CD4-positive, alpha-beta T cell treated with Interleukin-17A for 4 hours (primary cell): ENCODE measurements at regions not wholly inside any gene's neighbourhood (a gene's known extent, or its start where the extent isn't known, plus 50 kb on each side); places are given as distances from the start of the nearest gene placed in this dataset.
A peak's percentile ranks its signal among the peaks of the same experiment; 100 is the strongest.
"Not testable (repeated sequence)": the region's sequence is repeated elsewhere in the genome, so short reads cannot be mapped to it uniquely, and the experiment has no call there.

Source experiments
- DNase-seq: peaks from one replicate; pipeline ENCODE4 v3.0.0-alpha.2; 2020; ENCODE audit warnings: mixed read lengths

GRCh38 chr5:108696951-108697715 is 50.6 kb upstream of the FER start:
- no peak for DNase-seq

DNA sequence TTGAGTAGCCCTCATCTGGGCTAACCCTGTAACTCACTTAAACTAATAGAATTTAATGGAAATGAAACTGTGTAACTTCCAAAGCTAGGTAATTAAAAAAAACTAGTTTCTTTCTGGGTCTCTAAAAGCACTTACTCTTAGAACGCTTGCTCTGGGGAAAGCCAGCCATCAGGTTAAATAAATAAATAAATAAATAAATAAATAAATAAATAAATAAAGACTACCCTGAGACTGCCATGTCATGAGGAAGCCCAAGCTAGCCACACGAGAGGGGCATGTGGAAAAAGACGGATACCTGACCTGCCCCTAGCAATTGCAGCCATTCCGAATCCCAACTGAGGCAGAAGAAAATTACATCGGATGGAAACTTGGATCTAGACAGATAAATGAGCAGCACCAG is 51.3 kb upstream of the FER start:
- DNase-seq = no peak

GRCh38 chr5:108688485-108688884 is 59.2 kb upstream of the FER start:
- no peak for DNase-seq

- no peak for DNase-seq
These were observed 60.0 kb upstream of the FER start for GRCh38 chr5:108687595-108688200.

- no peak for DNase-seq
These were observed 61.0 kb upstream of the FER start for GRCh38 chr5:108686676-108687075.

DNA sequence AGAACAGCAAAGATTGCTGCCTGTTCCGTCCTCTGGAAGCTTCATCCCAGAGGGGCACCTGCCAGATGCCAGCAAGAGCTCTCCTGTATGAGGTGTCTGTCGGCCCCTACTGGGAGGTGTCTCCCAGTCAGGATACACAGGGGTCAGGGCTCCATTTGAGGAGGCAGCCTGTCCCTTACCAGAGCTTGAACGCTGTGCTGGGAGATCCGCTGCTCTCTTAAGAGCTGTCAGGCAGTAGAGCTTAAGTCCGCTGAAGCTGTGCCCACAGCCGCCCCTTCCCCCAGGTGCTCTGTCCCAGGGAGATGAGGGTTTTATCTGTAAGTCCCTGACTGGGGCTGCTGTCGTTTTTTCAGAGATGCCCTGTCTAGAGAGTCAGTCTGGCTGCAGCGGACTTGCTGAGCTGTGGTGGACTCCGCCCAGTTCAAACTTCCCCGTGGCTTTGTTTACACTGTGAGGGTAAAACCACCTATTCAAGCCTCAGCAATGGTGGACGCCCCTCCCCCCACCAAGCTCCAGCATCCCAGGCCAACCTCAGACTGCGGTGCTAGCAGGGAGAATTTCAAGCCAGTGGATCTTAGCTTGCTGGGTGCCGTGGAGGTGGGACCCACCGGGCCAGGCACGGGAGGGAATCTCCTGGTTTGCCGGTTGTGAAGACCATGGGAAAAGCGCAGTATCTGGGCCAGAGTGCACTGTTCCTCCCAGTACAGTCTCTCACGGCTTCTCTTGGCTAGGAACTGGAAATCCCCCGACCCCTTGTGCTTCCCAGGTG is 62.1 kb upstream of the FER start:
- DNase-seq = not testable (repeated sequence)

GRCh38 chr5:108681079-108681921 is 66.4 kb upstream of the FER start:
- peak; percentile 11 for DNase-seq

DNA sequence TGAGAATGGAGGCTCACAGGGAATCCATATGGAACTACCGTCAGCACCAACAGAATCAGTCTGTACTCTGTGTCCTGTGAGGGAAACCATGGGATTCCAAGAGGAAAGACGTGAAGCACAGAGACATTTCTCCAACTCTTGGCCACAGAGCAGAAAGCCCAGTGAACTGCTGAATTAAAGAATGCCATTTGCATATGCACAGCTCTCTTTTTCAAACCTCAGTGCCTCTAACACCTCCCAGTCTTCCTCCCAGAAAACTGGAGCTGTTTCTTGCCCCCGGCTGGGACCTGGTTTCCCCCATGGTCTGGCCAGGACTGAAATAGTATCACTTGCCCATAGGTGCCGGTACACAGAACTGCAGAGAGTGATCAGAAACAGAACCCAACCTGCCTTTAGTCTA is 69.6 kb upstream of the FER start:
- no peak for DNase-seq

- no peak for DNase-seq
These were observed 72.0 kb upstream of the FER start for GRCh38 chr5:108675736-108676135.

GRCh38 chr5:108672639-108673038 is 75.1 kb upstream of the FER start:
- no peak for DNase-seq

DNA sequence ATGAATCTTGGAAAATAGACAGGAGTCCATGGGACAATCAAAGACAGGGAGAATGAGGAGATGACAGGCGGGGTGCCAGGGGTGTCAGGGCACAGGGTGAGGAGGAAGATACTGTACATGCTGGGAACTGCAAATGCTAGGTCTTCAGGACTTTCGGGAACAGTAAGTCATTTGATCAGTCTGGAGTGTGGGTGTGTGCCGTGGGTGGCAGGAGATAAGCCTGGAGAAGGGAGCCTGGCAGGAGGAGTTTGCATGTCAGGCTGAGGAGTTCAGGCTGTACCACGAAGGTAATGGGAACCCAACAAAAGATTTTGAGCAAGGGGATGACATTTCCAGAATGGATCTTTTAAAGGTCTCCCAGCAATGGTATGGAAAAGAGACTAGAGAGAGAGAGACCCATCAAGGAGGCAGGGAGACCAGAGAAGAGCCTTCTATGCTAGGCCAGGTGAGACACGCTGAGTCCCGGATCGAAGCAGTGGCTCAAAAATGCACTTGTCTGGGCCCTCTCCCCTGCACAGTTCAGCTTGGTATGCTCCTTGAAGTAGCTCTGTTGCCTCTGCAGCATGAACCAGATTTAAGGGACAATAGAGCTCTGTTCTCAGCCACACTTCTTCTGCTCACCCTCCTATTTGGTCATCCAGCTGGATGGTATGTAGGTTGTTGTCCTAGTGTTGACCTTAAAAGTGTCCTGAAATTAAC is 77.0 kb upstream of the FER start:
- DNase-seq = no peak

GRCh38 chr5:108669462-108669861 is 78.2 kb upstream of the FER start:
- no peak for DNase-seq

- no peak for DNase-seq
These were observed 86.0 kb upstream of the FER start for GRCh38 chr5:108661590-108662219.

- no peak for DNase-seq
These were observed 86.7 kb upstream of the FER start for GRCh38 chr5:108661024-108661423.

- no peak for DNase-seq
These were observed 87.4 kb upstream of the FER start for GRCh38 chr5:108660291-108660690.

GRCh38 chr5:108659531-108659930 is 88.2 kb upstream of the FER start:
- DNase-seq = no peak

DNA sequence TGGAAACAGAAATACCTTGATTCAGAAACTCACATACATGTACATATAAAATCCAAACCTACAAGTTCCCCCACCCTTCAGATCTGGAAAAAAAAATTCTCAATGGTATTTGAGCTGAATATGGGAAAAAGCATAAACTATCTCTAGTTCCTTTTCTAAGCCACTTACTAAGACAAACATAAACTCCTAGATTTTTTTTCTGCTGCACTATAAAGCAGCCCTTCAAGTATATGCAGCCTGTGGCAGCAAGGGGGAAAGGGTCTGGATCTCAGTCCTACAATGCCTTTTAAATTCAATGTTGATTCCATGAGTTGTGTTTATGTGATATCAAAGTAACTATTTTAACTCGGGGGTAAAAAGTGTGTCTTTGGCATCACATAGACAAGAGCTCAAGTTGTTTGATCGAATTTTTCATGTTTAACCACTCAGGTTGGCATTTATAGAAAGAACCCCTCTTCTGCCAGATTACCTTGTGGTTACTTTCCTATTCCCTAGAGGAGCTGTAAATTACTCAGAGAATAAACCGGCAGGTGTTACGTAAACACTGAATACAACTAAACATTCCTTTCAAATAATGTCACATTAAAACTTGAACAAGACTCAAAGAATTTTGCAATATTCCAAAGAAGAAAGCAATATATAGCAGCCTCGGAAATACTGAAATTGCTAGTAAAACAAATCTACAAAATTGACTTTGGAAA is 91.8 kb upstream of the FER start:
- no peak for DNase-seq

- DNase-seq = no peak
These were observed 93.6 kb upstream of the FER start for GRCh38 chr5:108654051-108654450.

- DNase-seq = no peak
These were observed 94.5 kb upstream of the FER start for GRCh38 chr5:108653201-108653600.

DNA sequence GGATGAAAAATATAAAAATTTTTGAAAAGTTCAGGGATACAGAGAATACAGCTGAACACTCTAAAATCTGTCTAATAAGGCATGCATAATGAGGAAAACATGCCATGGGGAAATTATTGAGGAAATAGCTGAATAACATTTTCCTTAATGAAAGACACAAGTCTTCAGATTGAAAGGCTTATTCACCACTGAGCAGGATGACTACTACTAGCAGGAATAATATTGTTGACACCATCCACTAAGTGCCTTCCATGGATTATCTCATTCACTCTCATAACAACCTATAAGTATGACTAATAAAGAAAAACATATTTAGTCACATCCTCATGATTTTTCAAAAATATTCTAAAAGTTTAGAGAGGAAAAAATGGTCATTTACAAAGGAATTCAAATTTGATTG is 96.7 kb upstream of the FER start:
- DNase-seq = no peak

DNA sequence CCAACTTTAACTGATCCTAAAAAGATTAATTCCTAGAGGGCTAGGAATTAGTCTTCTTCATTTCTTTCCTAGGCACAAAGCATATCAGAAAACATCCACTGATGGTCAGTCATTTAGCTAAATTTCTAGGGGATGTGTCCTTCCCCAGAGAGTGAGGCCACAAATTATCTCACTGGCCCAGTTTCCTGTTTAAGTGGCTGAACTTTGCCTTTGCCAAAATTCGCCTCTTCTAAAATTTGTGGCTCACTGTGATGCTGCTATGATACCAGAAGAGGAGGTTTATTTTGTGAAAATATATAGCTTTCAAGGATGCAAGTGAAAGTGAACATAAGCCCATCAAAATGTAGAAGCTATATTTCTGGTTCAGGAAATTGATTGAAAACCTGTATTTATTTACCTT is 98.1 kb upstream of the FER start:
- DNase-seq = no peak
